H1 (cell line): ENCODE measurements at regions not wholly inside any gene's neighbourhood (a gene's known extent, or its start where the extent isn't known, plus 50 kb on each side); places are given as distances from the start of the nearest gene placed in this dataset.

Source experiments
- PHF8 ChIP-seq: fragments of 200-600 bp; sonication (generic); conservative IDR thresholded peaks from 2 replicates; pipeline ENCODE4 v1.7.1; 2012; ENCODE audit warnings: low read depth, mild to moderate bottlenecking, inconsistent platforms, low read length, moderate library complexity
- SIN3A ChIP-seq, 2 experiments: IDR thresholded peaks in 1 of 2; conservative IDR thresholded peaks in 1 of 2; 2 replicates each; pipeline ENCODE4 v1.6.1; 2011 to 2012; ENCODE audit warnings: low read length in 2 of 2, improper control_type of control experiment in 1 of 2, low read depth in 1 of 2, mild to moderate bottlenecking in 1 of 2
- TAF7 ChIP-seq: optimal IDR thresholded peaks from 2 replicates; pipeline ENCODE3; 2011; ENCODE audit warnings: low read depth, mild to moderate bottlenecking, inconsistent platforms, low read length, moderate library complexity, borderline replicate concordance
- ZNF274 ChIP-seq: IDR thresholded peaks from 2 replicates; pipeline ENCODE4 v1.7.0; 2012; ENCODE audit warnings: low read length, borderline replicate concordance; ENCODE audit errors: extremely low read depth
- TF ChIP-seq, protein P1 (sequence below): IDR thresholded peaks from 2 replicates; pipeline ENCODE4 v1.6.1; 2012; ENCODE audit warnings: inconsistent platforms
- TF ChIP-seq, protein P2 (sequence below): IDR thresholded peaks from 2 replicates; pipeline ENCODE4 v1.6.1; 2012; ENCODE audit warnings: low read length, inconsistent platforms

DNA sequence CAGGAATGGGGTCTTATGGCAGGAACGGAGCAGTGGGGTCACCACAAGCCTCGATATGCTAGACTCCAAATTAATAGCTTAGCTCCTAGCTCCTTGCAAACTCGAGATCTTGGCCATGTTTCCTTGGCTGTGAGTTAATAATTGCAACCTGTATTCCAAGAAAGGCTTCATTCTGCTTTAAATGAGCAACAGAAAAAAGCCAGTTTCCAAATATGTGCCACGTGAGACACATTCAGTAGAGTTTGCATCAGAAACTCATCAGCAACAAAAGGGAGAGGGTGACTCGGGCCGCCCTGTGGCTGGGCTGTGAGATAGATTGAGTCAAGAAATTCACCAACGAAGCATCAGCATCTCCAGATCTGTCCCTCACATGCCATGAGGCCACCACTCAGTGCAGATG is 112.0 kb downstream of the NPTX2 start (continued):
- TF ChIP-seq ZNF274 (no peak), PHF8 (no peak), SIN3A (conservative IDR thresholded peaks at IDR 0.05 in 1 of 2, IDR thresholded peaks at IDR 0.05 in 1 of 2; ENCODE audit: low read depth in 1 of 2, low read length in 2 of 2) (no peak), TAF7 (no peak)
- TF ChIP-seq, protein P1, sequence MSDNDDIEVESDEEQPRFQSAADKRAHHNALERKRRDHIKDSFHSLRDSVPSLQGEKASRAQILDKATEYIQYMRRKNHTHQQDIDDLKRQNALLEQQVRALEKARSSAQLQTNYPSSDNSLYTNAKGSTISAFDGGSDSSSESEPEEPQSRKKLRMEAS = no peak
- TF ChIP-seq, protein P2, sequence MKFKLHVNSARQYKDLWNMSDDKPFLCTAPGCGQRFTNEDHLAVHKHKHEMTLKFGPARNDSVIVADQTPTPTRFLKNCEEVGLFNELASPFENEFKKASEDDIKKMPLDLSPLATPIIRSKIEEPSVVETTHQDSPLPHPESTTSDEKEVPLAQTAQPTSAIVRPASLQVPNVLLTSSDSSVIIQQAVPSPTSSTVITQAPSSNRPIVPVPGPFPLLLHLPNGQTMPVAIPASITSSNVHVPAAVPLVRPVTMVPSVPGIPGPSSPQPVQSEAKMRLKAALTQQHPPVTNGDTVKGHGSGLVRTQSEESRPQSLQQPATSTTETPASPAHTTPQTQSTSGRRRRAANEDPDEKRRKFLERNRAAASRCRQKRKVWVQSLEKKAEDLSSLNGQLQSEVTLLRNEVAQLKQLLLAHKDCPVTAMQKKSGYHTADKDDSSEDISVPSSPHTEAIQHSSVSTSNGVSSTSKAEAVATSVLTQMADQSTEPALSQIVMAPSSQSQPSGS = no peak
